Ammon's horn (tissue), 1 donor: ENCODE measurements at regions not wholly inside any gene's neighbourhood (a gene's known extent, or its start where the extent isn't known, plus 50 kb on each side); places are given as distances from the start of the nearest gene placed in this dataset.
"Not testable (repeated sequence)": the region's sequence is repeated elsewhere in the genome, so short reads cannot be mapped to it uniquely, and the experiment has no call there.

Experiments
- DNase-seq: peaks from one replicate; pipeline ENCODE4 v3.0.0-alpha.2; 2016; ENCODE audit warnings: low spot score

DNA sequence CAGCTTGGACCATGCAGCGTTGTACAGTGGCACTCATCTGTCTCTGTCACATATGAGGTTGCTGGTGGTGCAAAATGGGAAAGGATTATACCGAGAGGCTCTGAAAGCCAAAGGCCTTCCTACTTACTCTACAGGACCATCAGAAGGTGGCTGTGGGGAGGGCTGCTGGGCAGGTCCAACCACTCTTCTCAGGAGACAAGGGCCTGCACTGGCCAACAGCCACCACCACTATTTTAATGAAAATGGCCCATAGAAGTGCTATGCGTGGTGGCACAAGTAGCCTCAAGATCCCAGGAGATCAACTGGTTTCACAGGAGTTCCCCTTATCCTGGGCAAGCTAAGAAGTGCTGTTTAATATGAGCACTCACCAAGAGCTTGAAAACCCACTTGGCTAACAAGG lies 52.3 kb downstream of the MRPL57 start:
- no peak for DNase-seq

- DNase-seq: no peak
Observed at GRCh38 chr13:21229241-21230024, 53.0 kb downstream of the MRPL57 start.

GRCh38 chr13:21230516-21230915 lies 54.1 kb downstream of the MRPL57 start:
- DNase-seq: no peak

GRCh38 chr13:21231426-21231940 lies 55.0 kb downstream of the MRPL57 start:
- no peak for DNase-seq

- no peak for DNase-seq
Observed at GRCh38 chr13:21232196-21232595, 55.7 kb downstream of the MRPL57 start.

GRCh38 chr13:21232599-21232998 lies 56.1 kb downstream of the MRPL57 start:
- DNase-seq: no peak

DNA sequence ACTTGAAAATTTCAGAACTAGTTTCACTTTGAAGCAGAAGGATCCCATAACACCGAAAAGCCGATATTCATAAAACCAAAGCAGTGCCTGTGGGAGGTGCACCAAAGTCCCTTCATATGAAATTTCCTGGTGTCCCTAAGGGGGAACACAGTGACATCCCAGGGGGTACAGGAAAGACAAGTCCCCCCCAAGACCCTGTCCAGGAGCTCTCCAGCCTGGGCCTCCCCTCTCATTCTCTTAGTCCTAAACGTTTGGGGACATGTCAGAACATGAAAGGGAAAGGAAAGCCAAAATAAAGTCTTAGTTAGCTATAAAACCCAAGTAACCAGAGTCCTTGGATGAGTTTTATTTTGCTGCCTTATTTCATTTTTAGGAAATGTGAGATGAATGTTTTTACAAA lies 56.6 kb downstream of the MRPL57 start:
- DNase-seq: no peak

DNA sequence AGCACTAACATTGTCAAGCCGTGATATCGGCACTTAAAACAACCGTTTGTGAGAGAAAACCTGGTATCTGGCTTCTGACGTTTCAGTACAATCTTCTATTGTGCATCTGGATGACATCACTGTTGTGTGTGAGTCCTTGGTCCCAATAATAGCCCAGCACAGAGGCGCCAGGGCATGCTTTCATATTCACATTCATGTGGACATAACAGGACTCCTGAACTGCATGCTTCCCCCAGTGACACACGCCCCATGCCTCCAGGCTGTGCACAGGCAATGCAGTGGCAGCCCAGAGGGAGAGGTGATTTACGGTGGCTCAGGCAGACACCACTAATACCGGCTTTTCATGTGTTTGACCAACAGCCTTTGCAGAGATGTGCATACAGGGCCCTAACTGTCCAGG lies 58.1 kb downstream of the MRPL57 start:
- peak; percentile 25 for DNase-seq

GRCh38 chr13:21235174-21235573 lies 58.7 kb downstream of the MRPL57 start:
- no peak for DNase-seq

DNA sequence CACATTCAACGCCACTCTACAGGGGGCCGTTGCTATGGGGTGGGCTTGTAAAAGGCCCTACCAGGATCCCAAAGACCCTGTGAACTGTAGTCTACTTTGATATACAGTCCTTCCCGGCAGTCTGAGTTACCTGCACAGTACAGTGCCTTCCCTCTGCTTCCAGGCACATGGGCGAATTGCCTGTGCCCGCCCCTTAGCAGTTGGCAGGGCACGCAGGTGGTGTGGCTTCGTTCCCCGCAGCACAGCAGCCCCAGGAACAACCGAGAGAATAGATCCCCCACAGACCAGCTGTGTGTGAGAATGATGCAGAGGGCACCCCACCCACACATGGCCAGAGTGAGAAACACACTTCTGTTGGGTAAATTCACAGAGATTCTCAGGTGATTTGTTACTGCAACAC lies 60.6 kb downstream of the MRPL57 start:
- DNase-seq: no peak

DNA sequence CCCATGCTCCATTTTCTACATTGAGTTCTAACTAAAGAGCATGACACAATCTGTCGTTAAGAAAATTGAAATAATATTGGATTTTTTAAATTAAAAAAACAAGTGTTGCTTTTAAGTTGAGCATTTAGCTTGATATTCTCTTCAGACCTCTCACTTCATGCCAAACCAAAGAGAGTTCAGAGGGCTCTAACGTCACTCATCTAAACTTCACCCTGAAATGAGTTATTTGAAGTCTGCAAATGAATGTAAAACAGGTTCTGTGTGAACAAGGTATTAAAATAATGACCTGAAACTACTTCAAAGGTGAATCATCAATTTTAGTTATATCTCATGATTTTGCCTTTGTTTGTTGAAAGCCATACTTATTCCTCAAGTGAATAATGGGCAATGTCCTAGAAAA lies 61.8 kb downstream of the MRPL57 start:
- no peak for DNase-seq

- DNase-seq: no peak
Observed at GRCh38 chr13:21240586-21240985, 64.1 kb downstream of the MRPL57 start.

GRCh38 chr13:21242236-21242635 lies 65.8 kb downstream of the MRPL57 start:
- DNase-seq: no peak

DNA sequence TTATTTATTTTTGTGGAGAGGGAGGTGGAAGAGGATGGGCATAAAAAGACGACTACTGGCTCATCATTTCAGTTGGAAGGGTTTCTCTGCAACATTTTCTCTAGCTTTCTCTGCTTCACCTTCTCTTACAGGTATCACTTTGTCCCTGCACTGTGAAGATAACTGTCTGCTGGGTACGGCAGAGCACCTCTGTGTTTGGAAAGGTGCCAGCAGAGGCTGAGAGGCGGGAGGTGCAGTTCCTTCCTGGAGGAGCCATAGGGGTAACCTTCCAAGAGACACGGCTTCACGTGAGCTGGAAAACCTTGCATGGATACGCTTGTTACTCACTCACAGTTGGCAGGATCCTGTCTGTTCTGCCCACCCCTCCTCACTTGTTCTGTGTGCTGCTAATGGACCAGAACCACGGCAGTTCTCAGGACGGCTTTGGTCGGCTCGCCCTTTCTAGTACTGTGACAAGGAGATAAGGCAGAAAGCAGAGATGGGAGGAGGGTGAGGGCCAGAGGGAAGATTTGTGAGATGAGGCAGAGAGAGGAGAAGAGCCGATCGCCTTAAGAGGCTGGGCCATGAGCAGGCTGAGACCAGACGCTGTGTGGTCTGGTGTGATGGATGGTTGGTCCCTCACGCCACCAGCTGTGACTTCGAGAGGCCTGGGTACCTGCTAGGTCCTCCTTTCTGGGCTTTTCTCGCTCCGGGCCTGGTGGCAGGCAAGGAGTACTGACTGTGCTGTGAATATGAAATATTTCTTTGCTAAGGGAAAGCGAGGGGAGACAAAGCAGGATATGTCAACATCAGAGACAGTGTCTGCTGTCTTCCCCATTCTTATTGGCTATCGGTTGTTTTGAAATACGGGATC lies 66.8 kb downstream of the MRPL57 start:
- DNase-seq: no peak

DNA sequence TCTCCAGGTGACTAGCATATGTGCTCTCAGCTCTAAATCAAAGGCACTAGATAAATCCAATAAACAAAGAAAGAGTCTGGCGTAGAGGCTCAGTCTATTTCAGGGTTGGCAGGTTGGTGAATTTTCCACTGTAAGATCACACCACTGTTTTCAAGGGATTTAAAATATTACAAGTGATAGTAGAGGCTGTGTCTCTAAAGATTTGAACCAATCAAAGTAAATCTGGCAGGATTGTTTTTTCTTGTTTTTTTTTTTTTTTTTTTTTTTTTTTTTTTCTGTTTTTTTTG lies 67.4 kb downstream of the MRPL57 start:
- not testable (repeated sequence) for DNase-seq

GRCh38 chr13:21246761-21247452 lies 70.4 kb downstream of the MRPL57 start:
- no peak for DNase-seq

GRCh38 chr13:21256351-21256761 lies 79.9 kb downstream of the MRPL57 start:
- no peak for DNase-seq

DNA sequence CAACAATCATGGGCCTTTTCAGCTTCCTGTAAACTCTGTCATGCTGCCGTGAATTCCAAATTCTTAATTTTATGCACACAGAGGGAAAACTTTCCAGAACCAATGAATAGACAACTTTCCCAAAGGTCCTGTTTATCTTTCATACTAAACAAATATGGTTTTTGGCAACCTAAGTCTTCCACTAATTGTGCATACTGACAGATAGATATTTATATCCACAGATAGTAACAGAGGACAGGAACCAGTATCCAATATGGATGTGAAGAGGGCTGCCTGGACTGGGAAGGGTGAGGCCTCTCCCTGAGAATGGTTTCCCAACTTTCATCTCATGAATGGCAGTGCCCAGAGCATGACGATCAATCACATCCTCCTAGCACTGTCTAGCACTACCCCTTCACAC lies 80.4 kb downstream of the MRPL57 start:
- no peak for DNase-seq

DNA sequence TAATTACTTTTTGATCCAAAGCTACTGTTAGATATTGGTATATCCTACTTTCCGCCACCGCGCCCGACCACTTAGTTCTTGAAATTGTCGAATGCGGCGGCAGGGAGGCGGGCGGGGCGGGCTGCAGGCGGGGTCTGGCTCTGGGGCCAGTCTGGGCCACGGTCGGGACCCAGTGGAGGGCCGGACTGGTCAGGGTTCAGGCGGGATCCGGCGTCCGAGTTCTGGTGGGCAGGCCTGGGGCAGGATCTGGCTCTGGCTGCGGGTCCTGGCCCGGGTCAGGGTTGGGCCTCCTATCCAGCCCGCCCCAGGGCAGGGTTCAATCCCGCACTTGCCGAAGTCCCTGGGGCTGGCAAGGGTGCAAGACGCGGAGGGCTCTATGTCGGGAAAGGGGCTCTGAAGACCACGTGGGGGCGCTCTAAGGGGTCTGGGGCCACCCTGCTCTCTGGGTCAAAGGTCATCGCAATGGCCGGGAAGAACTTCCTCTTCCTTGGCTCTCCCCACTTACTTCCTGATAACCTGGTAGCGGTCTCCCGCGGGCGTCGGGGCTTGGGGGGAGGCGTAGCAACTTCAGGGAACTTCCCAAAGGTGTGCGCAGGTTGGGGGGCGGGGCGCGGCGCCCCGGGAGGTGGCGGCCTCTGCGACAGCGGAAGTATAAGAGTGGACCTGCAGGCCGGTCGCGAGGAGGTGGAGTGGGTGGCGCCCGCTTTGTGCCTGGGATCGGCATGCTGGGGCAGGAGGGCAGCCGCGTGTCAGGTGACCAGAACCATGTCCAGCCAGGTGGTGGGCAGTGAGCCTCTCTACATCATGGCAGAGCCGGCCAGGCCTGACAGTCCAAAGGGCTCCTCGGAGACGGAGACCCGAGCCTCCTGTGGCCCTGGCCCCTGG lies 83.4 kb downstream of the MRPL57 start:
- DNase-seq: no peak

GRCh38 chr13:21260561-21261290 lies 84.3 kb downstream of the MRPL57 start:
- DNase-seq: not testable (repeated sequence)
